Large intestine (tissue), 3 donors: ENCODE measurements at regions not wholly inside any gene's neighbourhood (a gene's known extent, or its start where the extent isn't known, plus 50 kb on each side); places are given as distances from the start of the nearest gene placed in this dataset.

Source experiments
- DNase-seq, 2 donors: peaks; one replicate each; pipeline versions ENCODE4 v3.0.0 to v3.0.0-alpha.2; 2013
- H3K27ac ChIP-seq: one replicate; pipeline ENCODE4 v1.5.1; 2013; ENCODE audit warnings: low read length
- H3K27me3 ChIP-seq: 2 replicates; pipeline ENCODE4 v1.6.1; 2013; ENCODE audit warnings: low read length; ENCODE audit not compliant: control insufficient read depth, insufficient read depth
- H3K36me3 ChIP-seq: 2 replicates; pipeline ENCODE4 v1.6.1; 2013; ENCODE audit warnings: low read length; ENCODE audit not compliant: control insufficient read depth, insufficient read depth
- H3K4me1 ChIP-seq: one replicate; pipeline ENCODE4 v1.6.1; 2013; ENCODE audit warnings: low read length; ENCODE audit not compliant: control insufficient read depth, insufficient read depth
- H3K4me3 ChIP-seq: one replicate; pipeline ENCODE4 v1.5.1; 2013; ENCODE audit warnings: low read length
- H3K9me3 ChIP-seq: one replicate; pipeline ENCODE4 v1.6.1; 2013; ENCODE audit warnings: mild to moderate bottlenecking, low read depth, low read length, moderate library complexity; ENCODE audit not compliant: control insufficient read depth
- WGBS: methylation state at CpG from one replicate; pipeline ENCODE4 v1.1.5; 2013; ENCODE audit warnings: low lambda C conversion rate; ENCODE audit not compliant: insufficient coverage; 5-methylcytosine and 5-hydroxymethylcytosine counted together

- Histone ChIP-seq H3K9me3 (no peaks in the 10 kb centered on the region), H3K27me3 (no peaks in the 10 kb centered on the region), H3K4me3 (no peak overlapping the region), H3K36me3 (no peaks in the 10 kb centered on the region), H3K27ac (no peak overlapping the region), H3K4me1 (no peaks in the 10 kb centered on the region)
- no peak for DNase-seq
- no CpG with 5 or more reads among the region's 3 CpGs for WGBS
Measured at GRCh38 chr15:46260937-46261336, 626.1 kb downstream of the SQOR start.

- Histone ChIP-seq H3K4me3 (no peak overlapping the region), H3K4me1 (no peaks in the 10 kb centered on the region), H3K9me3 (no peaks in the 10 kb centered on the region), H3K36me3 (no peaks in the 10 kb centered on the region), H3K27me3 (no peaks in the 10 kb centered on the region), H3K27ac (no peak overlapping the region)
- DNase-seq, result no peak
- no CpG with 5 or more reads among the region's 3 CpGs for WGBS
Measured at GRCh38 chr15:46265664-46266347, 631.0 kb downstream of the SQOR start.

GRCh38 chr15:46266661-46267060 is 631.8 kb downstream of the SQOR start:
- no peaks in the 10 kb centered on the region for H3K4me1 ChIP-seq
- no peaks in the 10 kb centered on the region for H3K27me3 ChIP-seq
- H3K36me3 ChIP-seq, result no peaks in the 10 kb centered on the region
- no peaks in the 10 kb centered on the region for H3K9me3 ChIP-seq
- H3K27ac ChIP-seq, result no peak overlapping the region
- 83% methylated on average over 1 of the region's 2 CpGs for WGBS
- DNase-seq, result no peak
- no peak overlapping the region for H3K4me3 ChIP-seq

GRCh38 chr15:46270481-46271147 is 635.8 kb downstream of the SQOR start:
- Histone ChIP-seq H3K4me1 (no peaks in the 10 kb centered on the region), H3K27me3 (no peaks in the 10 kb centered on the region), H3K27ac (no peak overlapping the region), H3K4me3 (no peak overlapping the region), H3K36me3 (no peaks in the 10 kb centered on the region), H3K9me3 (no peaks in the 10 kb centered on the region)
- DNase-seq, result no peak
- 95% methylated on average over 3 of the region's 5 CpGs for WGBS

- no CpG with 5 or more reads among the region's 1 CpG for WGBS
- Histone ChIP-seq H3K27ac (no peak overlapping the region), H3K4me3 (no peak overlapping the region), H3K4me1 (no peaks in the 10 kb centered on the region), H3K36me3 (no peaks in the 10 kb centered on the region), H3K27me3 (no peaks in the 10 kb centered on the region), H3K9me3 (no peaks in the 10 kb centered on the region)
- no peak for DNase-seq
Measured at GRCh38 chr15:46275701-46276100, 640.9 kb downstream of the SQOR start.

GRCh38 chr15:46277451-46277850 is 642.6 kb downstream of the SQOR start:
- no peaks in the 10 kb centered on the region for H3K4me1 ChIP-seq
- H3K4me3 ChIP-seq, result no peak overlapping the region
- H3K9me3 ChIP-seq, result no peaks in the 10 kb centered on the region
- no peaks in the 10 kb centered on the region for H3K36me3 ChIP-seq
- no peak for DNase-seq
- H3K27ac ChIP-seq, result no peak overlapping the region
- no peaks in the 10 kb centered on the region for H3K27me3 ChIP-seq

- DNase-seq, result no peak
- H3K9me3 ChIP-seq, result no peaks in the 10 kb centered on the region
- no peaks in the 10 kb centered on the region for H3K27me3 ChIP-seq
- 80% methylated on average over 1 of the region's 5 CpGs for WGBS
- no peak overlapping the region for H3K27ac ChIP-seq
- no peaks in the 10 kb centered on the region for H3K4me1 ChIP-seq
- H3K36me3 ChIP-seq, result no peaks in the 10 kb centered on the region
- no peak overlapping the region for H3K4me3 ChIP-seq
Measured at GRCh38 chr15:46278062-46278461, 643.2 kb downstream of the SQOR start.

- no peaks in the 10 kb centered on the region for H3K27me3 ChIP-seq
- no peak for DNase-seq
Measured at GRCh38 chr15:46278486-46279090, 643.8 kb downstream of the SQOR start.

GRCh38 chr15:46280762-46281542 is 646.1 kb downstream of the SQOR start:
- H3K36me3 ChIP-seq, result no peaks in the 10 kb centered on the region
- DNase-seq, result no peak
- H3K4me1 ChIP-seq, result no peaks in the 10 kb centered on the region
- H3K27me3 ChIP-seq, result no peaks in the 10 kb centered on the region
- no CpG with 5 or more reads among the region's 4 CpGs for WGBS
- H3K9me3 ChIP-seq, result no peaks in the 10 kb centered on the region
- H3K27ac ChIP-seq, result no peak overlapping the region
- H3K4me3 ChIP-seq, result no peak overlapping the region

More at GRCh38 chr15:46278486-46279090, 643.8 kb downstream of the SQOR start:
- 73% methylated on average over 5 of the region's 5 CpGs for WGBS
- Histone ChIP-seq H3K4me3 (no peak overlapping the region), H3K9me3 (no peaks in the 10 kb centered on the region), H3K36me3 (no peaks in the 10 kb centered on the region), H3K27ac (no peak overlapping the region), H3K4me1 (no peaks in the 10 kb centered on the region)

GRCh38 chr15:46293550-46293949 is 658.7 kb downstream of the SQOR start:
- Histone ChIP-seq H3K4me3 (no peak overlapping the region), H3K27ac (no peak overlapping the region), H3K36me3 (no peaks in the 10 kb centered on the region), H3K9me3 (no peaks in the 10 kb centered on the region), H3K27me3 (no peaks in the 10 kb centered on the region), H3K4me1 (no peaks in the 10 kb centered on the region)
- 100% methylated on average over 1 of the region's 3 CpGs for WGBS
- DNase-seq, result no peak
